Fibroblast of skin of left quadriceps (primary cell): ENCODE measurements at regions not wholly inside any gene's neighbourhood (a gene's known extent, or its start where the extent isn't known, plus 50 kb on each side); places are given as distances from the start of the nearest gene placed in this dataset.

ENCODE experiments used
- DNase-seq, 2 experiments: peaks; one replicate each; pipeline ENCODE4 v3.0.0-alpha.2; 2013; ENCODE audit warnings: low read depth in 2 of 2

GRCh38 chr17:12584727-12585126 is 81.0 kb upstream of the MYOCD start:
- DNase-seq: no peak

GRCh38 chr17:12588531-12588930 is 77.2 kb upstream of the MYOCD start:
- no peak for DNase-seq

DNA sequence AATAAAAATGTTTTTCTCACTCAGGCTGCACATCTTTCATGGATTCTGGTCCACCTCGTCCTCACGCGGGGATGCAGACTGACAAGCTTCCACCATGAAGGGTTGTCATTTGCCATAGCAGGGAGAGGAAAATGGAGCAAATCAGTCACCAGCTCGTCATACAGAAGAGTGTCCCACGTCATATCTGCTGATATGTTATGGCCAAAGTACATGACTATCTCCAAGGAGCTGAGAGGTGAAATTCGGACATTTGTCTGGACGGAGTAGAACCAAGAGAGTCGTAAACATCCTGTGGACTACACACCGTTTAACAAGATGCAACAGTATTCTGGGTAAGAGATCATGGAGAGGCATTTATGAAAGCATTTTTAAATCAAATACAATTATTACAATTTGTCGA is 75.3 kb upstream of the MYOCD start:
- no peak for DNase-seq

- DNase-seq: no peak
Observed at GRCh38 chr17:12591021-12591735, 74.5 kb upstream of the MYOCD start.

DNA sequence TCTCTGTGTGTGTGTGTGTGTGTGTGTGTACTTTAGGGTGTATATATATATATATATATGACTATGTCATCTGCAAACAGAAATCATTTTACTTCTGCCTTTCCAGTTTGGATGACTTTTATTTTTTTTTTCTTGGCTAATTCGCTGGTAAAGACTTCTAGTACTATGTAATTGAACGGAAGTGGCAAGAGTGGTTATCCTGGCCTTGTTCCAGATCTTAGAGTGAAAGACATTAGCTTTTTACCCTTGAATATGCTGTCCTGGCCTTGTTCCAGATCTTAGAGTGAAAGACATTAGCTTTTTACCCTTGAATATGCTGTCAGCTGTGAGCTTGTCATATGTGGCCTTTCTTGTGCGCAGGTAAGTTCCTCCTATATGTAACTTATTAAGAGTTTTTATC is 72.7 kb upstream of the MYOCD start:
- no peak for DNase-seq

DNA sequence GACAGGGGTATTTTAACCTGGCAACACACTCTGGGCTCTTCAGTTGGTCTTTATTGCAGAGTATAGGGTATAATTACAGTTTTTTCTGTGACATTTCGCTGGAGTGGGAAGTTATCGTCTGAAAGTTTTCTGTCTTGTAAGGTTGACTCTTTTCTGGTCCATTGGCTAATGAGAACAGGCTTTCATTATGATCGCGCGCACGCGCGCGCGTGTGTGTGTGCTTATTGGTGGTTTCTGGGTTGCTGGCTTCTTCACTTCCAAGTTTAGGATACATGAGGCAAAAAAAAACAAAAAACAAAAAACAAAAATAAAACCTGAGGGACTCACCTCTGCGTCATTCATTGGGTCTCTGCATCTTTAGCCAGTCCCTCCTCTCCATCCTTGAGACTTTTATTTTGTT is 68.7 kb upstream of the MYOCD start:
- no peak for DNase-seq

GRCh38 chr17:12597895-12598294 is 67.8 kb upstream of the MYOCD start:
- no peak for DNase-seq

- DNase-seq: no peak
Observed at GRCh38 chr17:12599186-12599920, 66.3 kb upstream of the MYOCD start.

DNA sequence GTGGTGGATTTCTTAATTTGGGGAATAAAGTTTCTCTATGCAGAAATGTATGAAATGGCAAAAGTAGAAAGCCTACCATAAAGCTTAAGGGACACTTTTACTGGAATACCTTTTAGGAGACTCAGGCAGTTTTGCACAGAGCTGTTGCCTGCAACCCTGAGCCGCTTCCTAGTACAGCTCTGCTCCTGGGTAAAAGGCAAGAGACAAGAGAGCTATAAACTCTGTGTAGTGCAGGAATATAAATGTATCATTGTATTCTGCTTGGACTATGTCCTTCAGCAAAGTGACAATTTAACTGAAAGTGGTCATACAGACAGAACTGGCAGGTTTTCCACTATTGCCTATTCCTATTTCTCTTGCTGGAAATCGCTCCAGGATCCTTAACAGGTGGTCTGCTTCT is 65.3 kb upstream of the MYOCD start:
- DNase-seq: no peak

DNA sequence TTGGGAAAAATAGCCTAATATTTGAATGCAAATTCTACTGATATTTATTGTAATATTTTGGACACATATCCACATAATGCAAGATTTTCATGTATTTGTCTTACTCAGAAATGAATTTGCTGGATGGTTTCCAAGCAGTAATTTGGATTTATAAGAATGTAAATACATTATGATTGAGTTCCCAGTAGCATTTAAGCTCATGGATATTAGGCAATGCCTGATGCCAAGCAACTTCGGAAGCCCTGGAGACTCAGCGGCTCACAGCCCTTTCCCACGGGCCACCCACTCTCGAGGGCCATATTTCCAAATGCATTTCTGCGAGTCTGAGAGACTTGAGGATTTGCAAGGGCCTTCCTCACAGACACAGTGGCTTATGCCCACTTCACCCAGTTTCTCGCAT is 62.1 kb upstream of the MYOCD start:
- DNase-seq: no peak

DNA sequence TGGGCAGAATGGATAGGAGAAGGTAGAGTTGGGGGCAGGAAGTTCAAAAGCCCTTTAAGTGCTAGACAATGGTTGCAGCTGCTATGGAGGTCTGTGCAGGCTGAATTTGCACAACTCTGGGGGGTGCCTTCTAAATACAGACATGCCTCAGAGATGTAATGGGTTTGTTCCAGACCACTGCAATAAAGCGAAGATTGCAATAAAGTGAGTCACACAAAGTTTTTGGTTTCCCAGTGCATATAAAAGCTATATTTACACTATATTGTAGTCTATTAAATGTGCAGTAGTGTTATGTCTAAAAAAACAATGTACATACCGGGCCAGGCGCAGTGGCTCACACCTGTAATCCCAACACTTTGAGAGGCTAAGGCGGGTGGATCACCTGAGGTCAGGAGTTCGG is 60.5 kb upstream of the MYOCD start:
- DNase-seq: peak; percentile 61 to 71

GRCh38 chr17:12613566-12613965 is 52.1 kb upstream of the MYOCD start:
- DNase-seq: peak; percentile 72 to 75
